Lung (tissue), 11 donors: ENCODE measurements at regions not wholly inside any gene's neighbourhood (a gene's known extent, or its start where the extent isn't known, plus 50 kb on each side); places are given as distances from the start of the nearest gene placed in this dataset.
"Not testable (repeated sequence)": the region's sequence is repeated elsewhere in the genome, so short reads cannot be mapped to it uniquely, and the experiment has no call there.

Experiments
- ATAC-seq: fragments of 200-7000 bp; cut with Tn5 transposase; one replicate; pipeline ENCODE4 v1.9.1; 2020; ENCODE audit warnings: moderate number of reproducible peaks; ENCODE audit not compliant: insufficient read depth, low FRiP score
- DNase-seq, 3 donors: peaks; one replicate each; pipeline ENCODE4 v3.0.0-alpha.2; 2013 to 2017
- H3K27ac ChIP-seq, 2 donors: one replicate each; pipeline ENCODE4 v1.5.1; 2013; ENCODE audit warnings: mild to moderate bottlenecking in 2 of 2, moderate library complexity in 2 of 2, control low read depth in 1 of 2, inconsistent platforms in 1 of 2, low read depth in 1 of 2, low read length in 1 of 2
- H3K27me3 ChIP-seq, 3 donors: one replicate each; pipeline ENCODE4 v1.5.1; 2013; ENCODE audit warnings: low read length in 2 of 3; ENCODE audit not compliant: control insufficient read depth in 3 of 3, insufficient read depth in 3 of 3
- H3K36me3 ChIP-seq, 4 donors: one replicate each; pipeline ENCODE4 v1.5.1; 2013; ENCODE audit warnings: low read length in 4 of 4, mild to moderate bottlenecking in 1 of 4, moderate library complexity in 1 of 4; ENCODE audit not compliant: control insufficient read depth in 4 of 4, insufficient read depth in 4 of 4
- H3K4me1 ChIP-seq, 5 donors: one replicate each; pipeline ENCODE4 v1.5.1; 2013; ENCODE audit warnings: low read length in 5 of 5, mild to moderate bottlenecking in 2 of 5, moderate library complexity in 1 of 5; ENCODE audit not compliant: control insufficient read depth in 5 of 5, insufficient read depth in 5 of 5
- H3K4me3 ChIP-seq: one replicate; pipeline ENCODE4 v1.5.1; 2013; ENCODE audit warnings: mild to moderate bottlenecking, control low read depth, moderate library complexity
- H3K9ac ChIP-seq, 2 donors: one replicate each; pipeline ENCODE4 v1.5.1; 2013; ENCODE audit warnings: low read length in 2 of 2, control low read depth in 1 of 2; ENCODE audit not compliant: insufficient read depth in 1 of 2
- H3K9me3 ChIP-seq, 4 donors: one replicate each; pipeline ENCODE4 v1.5.1; 2013; ENCODE audit warnings: low read length in 3 of 4, mild to moderate bottlenecking in 1 of 4, moderate library complexity in 1 of 4; ENCODE audit not compliant: control insufficient read depth in 4 of 4, insufficient read depth in 3 of 4
- CTCF ChIP-seq: IDR thresholded peaks from 2 replicates; pipeline ENCODE4 v1.5.1; 2012; ENCODE audit warnings: mild to moderate bottlenecking; ENCODE audit errors: control extremely low read depth, extremely low read depth
- WGBS, 2 donors: extraction: QIAGEN DNeasy Blood & Tissue Kit; methylation state at CpG; one replicate each; pipeline ENCODE4 v1.1.7; 2013; 5-methylcytosine and 5-hydroxymethylcytosine counted together
- donor health status: control.
- donor health status: control.
- donor health status: Bipolar disorder and iron deficiency.
- donor health status: healthy.
- donor health status: DM: yes; HTN: yes; CAD: no.

GRCh38 chr15:62676891-62677290 is 365.7 kb upstream of the TPM1 start:
- TF ChIP-seq CTCF = no peak
- H3K4me3 ChIP-seq = no peak overlapping the region
- ATAC-seq (no peak), DNase-seq (no peak)
- no peaks in the 10 kb centered on the region for H3K4me1 ChIP-seq
- no peak overlapping the region for H3K9ac ChIP-seq
- H3K9me3 ChIP-seq = peaks cover 0 to 2% (median 0%) of the 10 kb centered on the region in 4 donors
- H3K27me3 ChIP-seq = no peaks in the 10 kb centered on the region
- H3K27ac ChIP-seq = no peak overlapping the region
- H3K36me3 ChIP-seq = peaks cover 0 to 5% (median 2%) of the 10 kb centered on the region in 4 donors
- 93 to 95% methylated on average over 6 of the region's 6 CpGs for WGBS, 2 donors

GRCh38 chr15:62681939-62682896 is 360.3 kb upstream of the TPM1 start:
- ATAC-seq (no peak), DNase-seq (no peak)
- H3K27me3 ChIP-seq = no peaks in the 10 kb centered on the region
- no peak for TF ChIP-seq CTCF
- H3K4me3 ChIP-seq = no peak overlapping the region
- peaks cover 0 to 5% (median 0%) of the 10 kb centered on the region in 5 donors for H3K4me1 ChIP-seq
- H3K36me3 ChIP-seq = peaks cover 0 to 11% (median 2%) of the 10 kb centered on the region in 4 donors
- no peak overlapping the region for H3K9ac ChIP-seq
- H3K9me3 ChIP-seq = peaks cover 0 to 2% (median 0%) of the 10 kb centered on the region in 4 donors
- WGBS, 2 donors = 94 to 95% methylated on average over 6 of the region's 6 CpGs
- H3K27ac ChIP-seq = no peak overlapping the region

GRCh38 chr15:62683192-62683591 is 359.4 kb upstream of the TPM1 start:
- H3K9me3 ChIP-seq, H3K4me3 ChIP-seq, DNase-seq, H3K27me3 ChIP-seq, H3K4me1 ChIP-seq, ATAC-seq, H3K27ac ChIP-seq, H3K9ac ChIP-seq: not testable (repeated sequence)
- 95 to 98% methylated on average over 7 of the region's 8 CpGs for WGBS, 2 donors
- peaks cover 0 to 11% (median 2%) of the 10 kb centered on the region in 4 donors for H3K36me3 ChIP-seq

GRCh38 chr15:62684123-62684808 is 358.3 kb upstream of the TPM1 start:
- DNase-seq (peak in 2 of 3 donors; percentile 10 to 27), ATAC-seq (no peak)
- H3K4me3 ChIP-seq = no peak overlapping the region
- no peak for TF ChIP-seq CTCF
- peaks cover 0 to 5% (median 0%) of the 10 kb centered on the region in 5 donors for H3K4me1 ChIP-seq
- H3K36me3 ChIP-seq = peaks cover 0 to 9% (median 0%) of the 10 kb centered on the region in 4 donors
- peaks cover 0 to 2% (median 0%) of the 10 kb centered on the region in 4 donors for H3K9me3 ChIP-seq
- 88 to 93% methylated on average over 7 of the region's 7 CpGs for WGBS, 2 donors
- H3K9ac ChIP-seq = no peak overlapping the region
- H3K27me3 ChIP-seq = no peaks in the 10 kb centered on the region
- no peak overlapping the region for H3K27ac ChIP-seq
